OCI-M2 (cell line): ENCODE measurements at regions not wholly inside any gene's neighbourhood (a gene's known extent, or its start where the extent isn't known, plus 50 kb on each side); places are given as distances from the start of the nearest gene placed in this dataset.

Source experiments
- DNase-seq: peaks from one replicate; lab custom pipeline; 2025; ENCODE audit not compliant: unreplicated experiment; lab: John Stamatoyannopoulos, UW

- DNase-seq = no peak
These were observed 157.2 kb downstream of the SOCS6 start for GRCh38 chr18:70446063-70446462.

- DNase-seq = no peak
These were observed 154.1 kb downstream of the SOCS6 start for GRCh38 chr18:70442933-70443332.

- no peak for DNase-seq
These were observed 144.1 kb downstream of the SOCS6 start for GRCh38 chr18:70432804-70433400.

GRCh38 chr18:70431203-70431624 lies 142.4 kb downstream of the SOCS6 start:
- DNase-seq = no peak

GRCh38 chr18:70430501-70431173 lies 141.8 kb downstream of the SOCS6 start:
- DNase-seq = no peak

- DNase-seq = no peak
These were observed 141.1 kb downstream of the SOCS6 start for GRCh38 chr18:70429847-70430500.

- no peak for DNase-seq
These were observed 139.6 kb downstream of the SOCS6 start for GRCh38 chr18:70428439-70428838.

GRCh38 chr18:70426818-70427217 lies 138.0 kb downstream of the SOCS6 start:
- DNase-seq = no peak

- no peak for DNase-seq
These were observed 136.4 kb downstream of the SOCS6 start for GRCh38 chr18:70425236-70425635.

- no peak for DNase-seq
These were observed 135.1 kb downstream of the SOCS6 start for GRCh38 chr18:70423988-70424387.

GRCh38 chr18:70423120-70423519 lies 134.3 kb downstream of the SOCS6 start:
- DNase-seq = no peak

- DNase-seq = no peak
These were observed 133.6 kb downstream of the SOCS6 start for GRCh38 chr18:70422391-70422965.

- no peak for DNase-seq
These were observed 132.9 kb downstream of the SOCS6 start for GRCh38 chr18:70421471-70422390.

- no peak for DNase-seq
These were observed 131.5 kb downstream of the SOCS6 start for GRCh38 chr18:70420146-70420898.

- DNase-seq = no peak
These were observed 130.7 kb downstream of the SOCS6 start for GRCh38 chr18:70419526-70419925.

- no peak for DNase-seq
These were observed 129.9 kb downstream of the SOCS6 start for GRCh38 chr18:70418546-70419311.

- DNase-seq = no peak
These were observed 129.0 kb downstream of the SOCS6 start for GRCh38 chr18:70417847-70418246.

- DNase-seq = no peak
These were observed 127.7 kb downstream of the SOCS6 start for GRCh38 chr18:70416496-70416895.

- no peak for DNase-seq
These were observed 127.1 kb downstream of the SOCS6 start for GRCh38 chr18:70415823-70416488.
